OCI-LY3 (cell line): ENCODE measurements at regions not wholly inside any gene's neighbourhood (a gene's known extent, or its start where the extent isn't known, plus 50 kb on each side); places are given as distances from the start of the nearest gene placed in this dataset.

ENCODE experiments used
- H2AFZ ChIP-seq: fragments of 200-600, 300-600 bp; shearing (Covaris generic); 2 replicates; pipeline ENCODE4 v1.6.0; 2014; ENCODE audit warnings: antibody characterized with exemption, low read depth, low read length
- H3K27ac ChIP-seq: fragments of 200-600, 300-600 bp; sonication (generic); 2 replicates; pipeline ENCODE4 v1.5.1; 2014; ENCODE audit warnings: mild to moderate bottlenecking, low read length, moderate library complexity, mixed read lengths
- H3K27me3 ChIP-seq: fragments of 200-600, 300-600 bp; sonication (generic); 2 replicates; pipeline ENCODE4 v1.6.1; 2014; ENCODE audit warnings: low read depth, low read length, mixed read lengths
- H3K36me3 ChIP-seq: fragments of 200-600, 300-600 bp; sonication (generic); replicated peaks from 2 replicates; pipeline ENCODE3; 2014; ENCODE audit warnings: low read depth, low read length, mixed read lengths
- H3K4me1 ChIP-seq: fragments of 300-600, 200-600 bp; sonication (generic); 2 replicates; pipeline ENCODE4 v1.6.1; 2014; ENCODE audit warnings: low read length, mixed read lengths
- H3K4me2 ChIP-seq: fragments of 200-600, 300-600 bp; sonication (generic); 2 replicates; pipeline ENCODE4 v1.6.1; 2014; ENCODE audit warnings: low read length, mixed read lengths
- H3K4me3 ChIP-seq: fragments of 300-600, 200-600 bp; sonication (generic); 2 replicates; pipeline ENCODE4 v1.5.1; 2014; ENCODE audit warnings: antibody characterized with exemption, mild to moderate bottlenecking, low read length, moderate library complexity
- H3K79me2 ChIP-seq: fragments of 300-600, 200-600 bp; shearing (Covaris generic); 2 replicates; pipeline ENCODE4 v1.6.1; 2014; ENCODE audit warnings: mild to moderate bottlenecking, low read length, mixed read lengths
- H3K9ac ChIP-seq: fragments of 300-600, 200-600 bp; shearing (Covaris generic); 2 replicates; pipeline ENCODE4 v1.6.0; 2014; ENCODE audit warnings: mild to moderate bottlenecking, low read length, moderate library complexity
- H3K9me3 ChIP-seq: fragments of 200-600, 300-600 bp; shearing (Covaris generic); 2 replicates; pipeline ENCODE4 v1.6.1; 2014; ENCODE audit warnings: low read length, mixed read lengths; ENCODE audit not compliant: insufficient read depth
- H4K20me1 ChIP-seq: fragments of 200-600, 300-600 bp; sonication (generic); 2 replicates; pipeline ENCODE4 v1.6.1; 2016; ENCODE audit warnings: low read length, mixed read lengths; ENCODE audit not compliant: insufficient read depth
- EZH2phosphoT487 ChIP-seq: fragments of 200-600 bp; shearing (Covaris generic); IDR thresholded peaks from 2 replicates; pipeline ENCODE4 v1.6.1; 2018; ENCODE audit warnings: antibody characterized with exemption, mixed run types, low read depth
- TF ChIP-seq, protein P1 (sequence below): fragments of 200-600, 300-600 bp; sonication (generic); IDR thresholded peaks from 2 replicates; pipeline ENCODE4 v1.5.1; 2014; ENCODE audit warnings: antibody characterized with exemption, low read length, low read depth

DNA sequence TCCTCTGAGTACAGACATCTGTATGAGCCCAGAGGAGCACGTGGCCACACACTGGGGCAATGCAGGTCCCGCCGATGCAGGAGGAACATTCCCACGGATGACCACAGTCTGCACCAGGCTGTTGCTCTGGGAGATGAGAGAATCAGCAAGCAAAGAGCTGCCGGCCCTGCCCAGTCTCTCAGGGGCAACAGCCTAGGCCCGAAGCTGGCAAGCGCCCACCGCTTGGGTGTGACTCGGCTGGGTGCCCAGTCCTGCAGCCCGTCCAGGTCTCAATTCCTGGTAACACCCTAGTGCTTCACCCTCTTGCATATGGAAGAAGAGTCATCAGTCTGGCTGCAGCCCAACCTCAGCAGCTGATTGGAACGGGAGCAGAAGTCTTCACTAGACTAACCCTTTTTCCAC, 153.7 kb upstream of the HES1 start:
- no peak overlapping the region for H3K9ac ChIP-seq
- peaks cover 3% of the 10 kb centered on the region; the same call in 1 of the 2 replicates for H3K27me3 ChIP-seq
- TF ChIP-seq EZH2phosphoT487 = no peak

DNA sequence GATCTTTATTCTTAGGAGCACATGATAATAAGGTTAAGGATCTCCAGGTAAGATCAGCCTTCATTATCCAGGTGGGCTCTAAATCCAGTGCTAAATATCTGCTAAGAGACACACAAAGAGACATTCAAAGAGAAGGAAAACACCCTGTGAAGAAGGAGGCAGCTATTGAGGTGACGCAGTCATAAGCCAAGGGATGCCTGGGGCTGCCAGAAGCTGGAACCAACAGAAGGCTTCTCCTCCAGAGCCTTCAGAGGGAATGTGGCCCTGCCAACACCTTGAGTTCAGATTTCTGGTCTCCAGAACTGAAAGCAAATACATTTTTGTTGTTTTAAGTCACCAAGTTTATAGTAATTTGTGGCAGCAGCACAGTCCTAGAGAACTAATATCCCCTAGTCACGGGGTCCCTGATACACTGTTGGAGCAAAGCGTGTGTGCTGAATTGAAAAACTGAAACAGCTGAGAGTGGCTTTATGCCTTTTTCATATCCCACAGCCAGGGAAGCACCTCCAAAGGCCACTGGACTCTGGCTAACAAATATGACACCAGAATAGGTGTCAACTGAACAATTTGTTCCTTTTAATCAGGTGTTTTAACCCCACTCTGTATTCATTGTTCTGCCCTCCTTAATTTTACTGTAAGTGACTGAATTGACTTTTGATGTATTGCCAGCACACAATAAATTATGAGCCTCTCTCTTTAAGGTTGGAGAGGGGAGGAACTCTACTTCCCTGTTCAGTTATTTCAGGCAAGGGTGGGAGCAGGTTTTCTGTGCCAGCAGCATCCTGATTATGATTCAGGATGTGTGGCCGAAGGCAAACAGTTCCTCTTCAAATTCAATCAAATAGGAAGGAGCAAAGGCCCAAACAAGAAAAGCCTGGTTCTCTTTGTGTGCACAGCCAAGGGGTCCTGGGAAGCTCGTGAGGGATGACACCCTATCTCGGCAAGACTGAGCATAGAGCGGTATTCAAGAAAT, 151.8 kb upstream of the HES1 start:
- no peak overlapping the region for H3K4me2 ChIP-seq
- no peak for TF ChIP-seq EZH2phosphoT487
- TF ChIP-seq, protein P1, sequence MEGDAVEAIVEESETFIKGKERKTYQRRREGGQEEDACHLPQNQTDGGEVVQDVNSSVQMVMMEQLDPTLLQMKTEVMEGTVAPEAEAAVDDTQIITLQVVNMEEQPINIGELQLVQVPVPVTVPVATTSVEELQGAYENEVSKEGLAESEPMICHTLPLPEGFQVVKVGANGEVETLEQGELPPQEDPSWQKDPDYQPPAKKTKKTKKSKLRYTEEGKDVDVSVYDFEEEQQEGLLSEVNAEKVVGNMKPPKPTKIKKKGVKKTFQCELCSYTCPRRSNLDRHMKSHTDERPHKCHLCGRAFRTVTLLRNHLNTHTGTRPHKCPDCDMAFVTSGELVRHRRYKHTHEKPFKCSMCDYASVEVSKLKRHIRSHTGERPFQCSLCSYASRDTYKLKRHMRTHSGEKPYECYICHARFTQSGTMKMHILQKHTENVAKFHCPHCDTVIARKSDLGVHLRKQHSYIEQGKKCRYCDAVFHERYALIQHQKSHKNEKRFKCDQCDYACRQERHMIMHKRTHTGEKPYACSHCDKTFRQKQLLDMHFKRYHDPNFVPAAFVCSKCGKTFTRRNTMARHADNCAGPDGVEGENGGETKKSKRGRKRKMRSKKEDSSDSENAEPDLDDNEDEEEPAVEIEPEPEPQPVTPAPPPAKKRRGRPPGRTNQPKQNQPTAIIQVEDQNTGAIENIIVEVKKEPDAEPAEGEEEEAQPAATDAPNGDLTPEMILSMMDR = no peak
- H3K36me3 ChIP-seq = no peaks in the 10 kb centered on the region
- no peaks in the 10 kb centered on the region for H3K9me3 ChIP-seq
- no peaks in the 10 kb centered on the region for H3K79me2 ChIP-seq
- H4K20me1 ChIP-seq = no peaks in the 10 kb centered on the region
- H3K4me3 ChIP-seq = no peak overlapping the region
- no peaks in the 10 kb centered on the region for H3K4me1 ChIP-seq
- H3K27me3 ChIP-seq = peaks cover 10% of the 10 kb centered on the region
- no peak overlapping the region for H2AFZ ChIP-seq
- H3K27ac ChIP-seq = no peak overlapping the region
- H3K9ac ChIP-seq = no peak overlapping the region

More for the DNA sequence above, 153.7 kb upstream of the HES1 start:
- H3K4me2 ChIP-seq = no peak overlapping the region
- H3K4me3 ChIP-seq = no peak overlapping the region
- H3K36me3 ChIP-seq = no peaks in the 10 kb centered on the region
- no peak overlapping the region for H3K27ac ChIP-seq
- no peaks in the 10 kb centered on the region for H4K20me1 ChIP-seq
- no peaks in the 10 kb centered on the region for H3K4me1 ChIP-seq
- H3K79me2 ChIP-seq = no peaks in the 10 kb centered on the region
- H2AFZ ChIP-seq = no peak overlapping the region
- H3K9me3 ChIP-seq = no peaks in the 10 kb centered on the region

DNA sequence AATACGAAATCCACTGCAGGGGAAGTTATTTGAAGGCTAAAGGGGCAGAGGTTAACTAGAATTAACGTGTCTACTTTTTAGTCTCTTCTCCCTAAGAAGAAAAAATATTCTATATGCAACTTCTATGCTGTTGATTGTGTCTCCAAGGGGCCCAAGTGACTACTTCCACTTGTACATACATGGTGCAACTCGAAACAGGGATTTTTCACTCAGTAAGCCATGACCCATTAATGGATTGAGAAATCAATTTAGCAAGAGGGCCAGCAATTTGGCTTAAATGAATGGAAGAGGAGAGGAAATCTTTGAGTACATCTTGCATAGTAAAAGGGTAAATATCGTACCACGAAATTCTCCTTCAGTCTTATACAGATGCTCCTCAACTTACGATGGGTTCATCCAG, 151.1 kb upstream of the HES1 start:
- Histone ChIP-seq H3K4me1 (no peaks in the 10 kb centered on the region), H3K9me3 (no peaks in the 10 kb centered on the region), H3K36me3 (no peaks in the 10 kb centered on the region), H3K27ac (no peak overlapping the region), H2AFZ (no peak overlapping the region), H3K4me2 (no peak overlapping the region), H3K27me3 (peaks cover 10% of the 10 kb centered on the region), H3K4me3 (no peak overlapping the region), H3K9ac (no peak overlapping the region), H4K20me1 (no peaks in the 10 kb centered on the region), H3K79me2 (no peaks in the 10 kb centered on the region)
- TF ChIP-seq, protein P1 = no peak
- no peak for TF ChIP-seq EZH2phosphoT487

DNA sequence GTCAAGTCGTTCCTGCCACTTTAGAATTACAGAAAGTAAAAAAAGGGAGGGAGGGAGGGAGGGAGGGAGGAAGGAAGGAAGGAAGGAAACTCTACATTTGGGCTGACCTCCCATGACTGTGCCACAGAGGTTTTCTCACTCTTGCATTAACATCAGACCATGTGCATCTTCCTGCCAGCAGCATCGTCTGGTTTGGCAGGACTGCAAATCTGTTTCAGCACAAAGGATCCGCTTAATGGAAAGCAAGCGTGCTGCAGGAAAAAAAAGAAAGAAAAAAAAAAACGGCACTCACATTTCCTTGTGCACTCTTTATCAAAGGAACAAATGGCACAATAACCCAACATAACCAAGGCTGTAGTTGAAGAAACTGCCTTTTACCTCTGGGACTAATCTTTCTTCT, 148.8 kb upstream of the HES1 start:
- Histone ChIP-seq H3K4me3 (no peak overlapping the region), H3K4me1 (no peaks in the 10 kb centered on the region), H4K20me1 (no peaks in the 10 kb centered on the region), H3K79me2 (no peaks in the 10 kb centered on the region), H3K36me3 (no peaks in the 10 kb centered on the region), H2AFZ (no peak overlapping the region), H3K9ac (no peak overlapping the region), H3K27ac (no peak overlapping the region), H3K27me3 (peaks cover 10% of the 10 kb centered on the region), H3K9me3 (no peaks in the 10 kb centered on the region), H3K4me2 (no peak overlapping the region)
- no peak for TF ChIP-seq EZH2phosphoT487
- TF ChIP-seq, protein P1 = no peak
